H9 (cell line): ENCODE measurements at regions not wholly inside any gene's neighbourhood (a gene's known extent, or its start where the extent isn't known, plus 50 kb on each side); places are given as distances from the start of the nearest gene placed in this dataset.
A peak's percentile ranks its signal among the peaks of the same experiment; 100 is the strongest.

Experiments
- DNase-seq: peaks from one replicate; pipeline ENCODE4 v3.0.0-alpha.2; 2017
- H2AFZ ChIP-seq: one replicate; pipeline ENCODE4 v1.6.1; 2013; ENCODE audit warnings: mild to moderate bottlenecking, low read length, control low read depth, moderate library complexity
- H2AK5ac ChIP-seq: 2 replicates; pipeline ENCODE4 v1.6.1; 2013; ENCODE audit warnings: low read length, control low read depth, mixed read lengths; ENCODE audit not compliant: insufficient read length
- H2BK120ac ChIP-seq: one replicate; pipeline ENCODE4 v1.6.1; 2013; ENCODE audit warnings: low read depth, mild to moderate bottlenecking, low read length, control low read depth, inconsistent platforms; ENCODE audit not compliant: poor library complexity, severe bottlenecking
- H2BK12ac ChIP-seq: 2 replicates; pipeline ENCODE4 v1.6.1; 2013; ENCODE audit warnings: low read length, control low read depth, mixed read lengths, low read depth; ENCODE audit not compliant: insufficient read length
- H2BK15ac ChIP-seq: 2 replicates; pipeline ENCODE4 v1.6.1; 2013; ENCODE audit warnings: low read depth, low read length, control low read depth
- H2BK20ac ChIP-seq: one replicate; pipeline ENCODE4 v1.6.1; 2013; ENCODE audit warnings: low read depth, mild to moderate bottlenecking, low read length, control low read depth, inconsistent platforms; ENCODE audit not compliant: poor library complexity, severe bottlenecking
- H2BK5ac ChIP-seq: 2 replicates; pipeline ENCODE4 v1.6.1; 2013; ENCODE audit warnings: low read length, control low read depth, mixed read lengths; ENCODE audit not compliant: insufficient read length
- H3K14ac ChIP-seq: 2 replicates; pipeline ENCODE4 v1.6.1; 2013; ENCODE audit warnings: low read length, control low read depth; ENCODE audit not compliant: insufficient read depth
- H3K18ac ChIP-seq: 2 replicates; pipeline ENCODE4 v1.6.1; 2013; ENCODE audit warnings: low read depth, mild to moderate bottlenecking, mixed read lengths, low read length, control low read depth; ENCODE audit not compliant: insufficient read length
- H3K23ac ChIP-seq: 2 replicates; pipeline ENCODE4 v1.6.1; 2013; ENCODE audit warnings: low read length, control low read depth, mixed read lengths, low read depth; ENCODE audit not compliant: insufficient read length
- H3K23me2 ChIP-seq: 2 replicates; pipeline ENCODE4 v1.6.1; 2013; ENCODE audit warnings: low read depth, mild to moderate bottlenecking, mixed read lengths, low read length, control low read depth; ENCODE audit not compliant: insufficient read length, poor library complexity, severe bottlenecking
- H3K27ac ChIP-seq: 2 replicates; pipeline ENCODE4 v1.5.1; 2013; ENCODE audit warnings: low read length, control low read depth, mixed read lengths, low read depth; ENCODE audit not compliant: insufficient read length
- H3K27me3 ChIP-seq: 2 replicates; pipeline ENCODE4 v1.6.1; 2013; ENCODE audit warnings: low read length, control low read depth, inconsistent platforms; ENCODE audit not compliant: insufficient read depth
- H3K4ac ChIP-seq: 2 replicates; pipeline ENCODE4 v1.6.1; 2013; ENCODE audit warnings: low read depth, mild to moderate bottlenecking, control low read depth, inconsistent platforms, low read length, moderate library complexity
- H3K4me1 ChIP-seq: 2 replicates; pipeline ENCODE4 v1.6.1; 2013; ENCODE audit warnings: low read length, control low read depth, inconsistent platforms; ENCODE audit not compliant: insufficient read depth
- H3K4me2 ChIP-seq: 2 replicates; pipeline ENCODE4 v1.6.1; 2013; ENCODE audit warnings: low read length, control low read depth, mixed read lengths; ENCODE audit not compliant: insufficient read length, insufficient read depth
- H3K56ac ChIP-seq: 2 replicates; pipeline ENCODE4 v1.6.1; 2013; ENCODE audit warnings: low read depth, mild to moderate bottlenecking, mixed read lengths, low read length, control low read depth; ENCODE audit not compliant: insufficient read length
- H3K79me1 ChIP-seq: 2 replicates; pipeline ENCODE4 v1.6.1; 2013; ENCODE audit warnings: low read depth, mild to moderate bottlenecking, moderate library complexity, low read length, control low read depth, inconsistent platforms; ENCODE audit not compliant: insufficient read depth, poor library complexity, severe bottlenecking
- H3K79me2 ChIP-seq: 2 replicates; pipeline ENCODE4 v1.6.1; 2013; ENCODE audit warnings: low read length, control low read depth, inconsistent platforms; ENCODE audit not compliant: insufficient read depth
- H3K9ac ChIP-seq: 2 replicates; pipeline ENCODE4 v1.6.1; 2013; ENCODE audit warnings: low read length, control low read depth, mixed read lengths; ENCODE audit not compliant: insufficient read length; ENCODE audit errors: extremely low read depth
- H3K9me3 ChIP-seq: one replicate; pipeline ENCODE4 v1.6.1; 2013; ENCODE audit warnings: low read depth, low read length, inconsistent platforms; ENCODE audit not compliant: control insufficient read depth
- H3T11ph ChIP-seq: one replicate; pipeline ENCODE4 v1.6.1; 2013; ENCODE audit warnings: mild to moderate bottlenecking, low read length, control low read depth, inconsistent platforms
- H4K20me1 ChIP-seq: one replicate; pipeline ENCODE4 v1.6.1; 2013; ENCODE audit not compliant: control insufficient read depth, insufficient read length, insufficient read depth
- H4K5ac ChIP-seq: 2 replicates; pipeline ENCODE4 v1.6.1; 2013; ENCODE audit warnings: low read depth, mild to moderate bottlenecking, mixed read lengths, low read length, control low read depth; ENCODE audit not compliant: insufficient read length
- H4K8ac ChIP-seq: replicated peaks from 2 replicates; pipeline ENCODE4 v1.6.1; 2013; ENCODE audit warnings: low read length, control low read depth, mixed read lengths, low read depth; ENCODE audit not compliant: insufficient read length
- H4K91ac ChIP-seq: 2 replicates; pipeline ENCODE4 v1.6.1; 2013; ENCODE audit warnings: low read depth, mild to moderate bottlenecking, moderate library complexity, mixed read lengths, low read length, control low read depth; ENCODE audit not compliant: insufficient read length
- H3K27ac Mint-ChIP-seq, 3 experiments: 2 replicates in 2 of 3; 3 replicates in 1 of 3; pipeline ENCODE4 v1.8.0; 2020 to 2021; ENCODE audit warnings: mixed read lengths in 3 of 3, mild to moderate bottlenecking in 1 of 3, moderate library complexity in 1 of 3
- H3K27me3 Mint-ChIP-seq: 2 replicates; pipeline ENCODE4 v1.8.0; 2021; ENCODE audit warnings: low read depth, mild to moderate bottlenecking, moderate library complexity, mixed read lengths
- H3K36me3 Mint-ChIP-seq, 3 experiments: 2 replicates in 2 of 3; 3 replicates in 1 of 3; pipeline ENCODE4 v1.8.0; 2020 to 2021; ENCODE audit warnings: low read depth in 3 of 3, mixed read lengths in 3 of 3; ENCODE audit not compliant: insufficient read depth in 1 of 3
- H3K4me1 Mint-ChIP-seq, 2 experiments: 2 replicates each; pipeline ENCODE4 v1.8.0; 2020; ENCODE audit warnings: mixed read lengths in 2 of 2
- H3K4me3 Mint-ChIP-seq, 2 experiments: 2 replicates in 1 of 2; 3 replicates in 1 of 2; pipeline ENCODE4 v1.8.0; 2020 to 2021; ENCODE audit warnings: mild to moderate bottlenecking in 2 of 2, mixed read lengths in 2 of 2, moderate library complexity in 1 of 2
- H3K9me3 Mint-ChIP-seq, 2 experiments: 2 replicates in 1 of 2; 3 replicates in 1 of 2; pipeline ENCODE4 v1.8.0; 2020; ENCODE audit warnings: mild to moderate bottlenecking in 2 of 2, mixed read lengths in 2 of 2, moderate library complexity in 1 of 2
- CTCF ChIP-seq: fragments of 200-600 bp; sonication (generic); conservative IDR thresholded peaks from 3 replicates; pipeline ENCODE4 v1.8.0; 2021; ENCODE audit warnings: antibody characterized with exemption, mild to moderate bottlenecking
- WGBS: extraction: QIAGEN DNeasy Blood & Tissue Kit; methylation state at CpG from one replicate; pipeline ENCODE4 v1.1.7; 2013; ENCODE audit warnings: missing lambda C conversion rate, low lambda C conversion rate, mixed read lengths; ENCODE audit not compliant: insufficient read length; ENCODE audit errors: extremely low coverage; 5-methylcytosine and 5-hydroxymethylcytosine counted together

GRCh38 chr18:70491734-70492348, 203.0 kb downstream of the SOCS6 start:
- Histone ChIP-seq H3K4ac (no peak overlapping the region), H4K20me1 (no peaks in the 10 kb centered on the region), H2AK5ac (no peak overlapping the region), H3K79me2 (no peaks in the 10 kb centered on the region), H3K23me2 (no peaks in the 10 kb centered on the region), H2BK5ac (no peak overlapping the region), H2BK15ac (no peak overlapping the region), H2AFZ (no peak overlapping the region), H3K14ac (no peak overlapping the region), H3K9ac (no peak overlapping the region), H3K27ac (no peak overlapping the region), H2BK12ac (no peak overlapping the region), H3K79me1 (no peaks in the 10 kb centered on the region), H4K8ac (no peak overlapping the region), H4K91ac (no peak overlapping the region), H2BK20ac (no peak overlapping the region), H3K4me1 (no peaks in the 10 kb centered on the region), H3K18ac (no peak overlapping the region), H4K5ac (no peak overlapping the region), H3K9me3 (no peaks in the 10 kb centered on the region), H2BK120ac (no peak overlapping the region), H3K4me2 (no peak overlapping the region), H3K56ac (no peak overlapping the region), H3K27me3 (no peaks in the 10 kb centered on the region), H3K23ac (no peak overlapping the region), H3T11ph (no peak overlapping the region)
- peak; percentile 69 for DNase-seq
- Mint-ChIP-seq H3K9me3 (no peaks in the 10 kb centered on the region; a peak in 1 of 5 replicates), H3K36me3 (no peaks in the 10 kb centered on the region; a peak in 1 of 7 replicates), H3K4me3 (no peak overlapping the region), H3K27ac (no peak overlapping the region), H3K27me3 (no peaks in the 10 kb centered on the region), H3K4me1 (no peaks in the 10 kb centered on the region; a peak in 2 of 4 replicates)
- WGBS, result no CpG with 5 or more reads among the region's 4 CpGs
- peak; percentile 87 for TF ChIP-seq CTCF
